ENCODE measurements at regions not wholly inside any gene's neighbourhood (a gene's known extent, or its start where the extent isn't known, plus 50 kb on each side); places are given as distances from the start of the nearest gene placed in this dataset.

- no peak overlapping the region for H3K27ac ChIP-seq
- TF ChIP-seq, protein P1, sequence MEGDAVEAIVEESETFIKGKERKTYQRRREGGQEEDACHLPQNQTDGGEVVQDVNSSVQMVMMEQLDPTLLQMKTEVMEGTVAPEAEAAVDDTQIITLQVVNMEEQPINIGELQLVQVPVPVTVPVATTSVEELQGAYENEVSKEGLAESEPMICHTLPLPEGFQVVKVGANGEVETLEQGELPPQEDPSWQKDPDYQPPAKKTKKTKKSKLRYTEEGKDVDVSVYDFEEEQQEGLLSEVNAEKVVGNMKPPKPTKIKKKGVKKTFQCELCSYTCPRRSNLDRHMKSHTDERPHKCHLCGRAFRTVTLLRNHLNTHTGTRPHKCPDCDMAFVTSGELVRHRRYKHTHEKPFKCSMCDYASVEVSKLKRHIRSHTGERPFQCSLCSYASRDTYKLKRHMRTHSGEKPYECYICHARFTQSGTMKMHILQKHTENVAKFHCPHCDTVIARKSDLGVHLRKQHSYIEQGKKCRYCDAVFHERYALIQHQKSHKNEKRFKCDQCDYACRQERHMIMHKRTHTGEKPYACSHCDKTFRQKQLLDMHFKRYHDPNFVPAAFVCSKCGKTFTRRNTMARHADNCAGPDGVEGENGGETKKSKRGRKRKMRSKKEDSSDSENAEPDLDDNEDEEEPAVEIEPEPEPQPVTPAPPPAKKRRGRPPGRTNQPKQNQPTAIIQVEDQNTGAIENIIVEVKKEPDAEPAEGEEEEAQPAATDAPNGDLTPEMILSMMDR (conservative IDR thresholded peaks at IDR 0.05), result peak; percentile 25
- TF ChIP-seq ZFX (IDR thresholded peaks at IDR 0.05), result no peak
Observed at GRCh38 chr4:178086320-178086719, 644.1 kb upstream of the AGA start.

- no peak overlapping the region for H3K27ac ChIP-seq
- TF ChIP-seq, protein P1 (conservative IDR thresholded peaks at IDR 0.05), result no peak
- no peak for TF ChIP-seq ZFX (IDR thresholded peaks at IDR 0.05)
Observed at GRCh38 chr4:178090640-178091411, 648.6 kb upstream of the AGA start.

GRCh38 chr4:178102139-178102538, 659.9 kb upstream of the AGA start:
- H3K27ac ChIP-seq, result no peak overlapping the region
- no peak for TF ChIP-seq ZFX (IDR thresholded peaks at IDR 0.05)
- TF ChIP-seq, protein P1 (conservative IDR thresholded peaks at IDR 0.05), result no peak

DNA sequence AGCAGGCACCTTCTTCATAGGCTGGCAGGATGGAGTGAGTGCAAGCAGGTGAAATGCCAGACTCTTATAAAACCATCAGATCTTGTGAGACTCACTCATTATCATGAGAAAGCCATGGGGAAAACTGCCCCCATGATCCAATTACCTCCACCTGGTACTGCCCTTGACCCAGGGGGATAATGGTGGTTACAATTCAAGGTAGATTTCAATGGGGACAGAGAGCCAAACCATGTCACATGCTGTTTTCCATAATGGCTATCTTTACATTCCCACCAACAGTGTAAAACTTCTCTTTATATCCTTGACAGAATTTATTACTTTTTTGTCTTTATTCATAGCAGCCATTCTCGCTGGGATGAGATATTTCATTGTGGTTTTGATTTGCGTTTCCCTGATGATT, 663.0 kb upstream of the AGA start:
- H3K27ac ChIP-seq, result no peak overlapping the region
- TF ChIP-seq, protein P1 (conservative IDR thresholded peaks at IDR 0.05), result no peak
- no peak for TF ChIP-seq ZFX (IDR thresholded peaks at IDR 0.05)

GRCh38 chr4:178136736-178137345, 694.6 kb upstream of the AGA start:
- no peak for TF ChIP-seq ZFX (IDR thresholded peaks at IDR 0.05)
- TF ChIP-seq, protein P1 (conservative IDR thresholded peaks at IDR 0.05), result no peak
- no peak overlapping the region for H3K27ac ChIP-seq

- TF ChIP-seq, protein P1 (conservative IDR thresholded peaks at IDR 0.05), result no peak
- no peak for TF ChIP-seq ZFX (IDR thresholded peaks at IDR 0.05)
- H3K27ac ChIP-seq, result no peak overlapping the region
Observed at GRCh38 chr4:178137732-178138471, 695.7 kb upstream of the AGA start.

- no peak for TF ChIP-seq ZFX (IDR thresholded peaks at IDR 0.05)
- TF ChIP-seq, protein P1 (conservative IDR thresholded peaks at IDR 0.05), result no peak
- H3K27ac ChIP-seq, result no peak overlapping the region
Observed at GRCh38 chr4:178138491-178138890, 696.3 kb upstream of the AGA start.

Data from C4-2B (cell line).